GM21619 (cell line): ENCODE measurements at regions not wholly inside any gene's neighbourhood (a gene's known extent, or its start where the extent isn't known, plus 50 kb on each side); places are given as distances from the start of the nearest gene placed in this dataset.
A peak's percentile ranks its signal among the peaks of the same experiment; 100 is the strongest.
"Not testable (repeated sequence)": the region's sequence is repeated elsewhere in the genome, so short reads cannot be mapped to it uniquely, and the experiment has no call there.

Experiments
- ATAC-seq: cut with Tn5 transposase; IDR thresholded peaks from one replicate; pipeline ENCODE4 v1.9.1; 2021; ENCODE audit not compliant: unreplicated experiment

GRCh38 chr20:19110285-19110684 is 102.2 kb upstream of the SLC24A3 start:
- ATAC-seq = no peak

- ATAC-seq = no peak
Observed at GRCh38 chr20:19110881-19111460, 101.5 kb upstream of the SLC24A3 start.

- ATAC-seq = no peak
Observed at GRCh38 chr20:19112828-19113227, 99.6 kb upstream of the SLC24A3 start.

GRCh38 chr20:19113343-19113930 is 99.0 kb upstream of the SLC24A3 start:
- no peak for ATAC-seq

- peak; percentile 70 for ATAC-seq
Observed at GRCh38 chr20:19114410-19114809, 98.0 kb upstream of the SLC24A3 start.

- ATAC-seq = no peak
Observed at GRCh38 chr20:19115581-19115980, 96.9 kb upstream of the SLC24A3 start.

- ATAC-seq = no peak
Observed at GRCh38 chr20:19120011-19120410, 92.4 kb upstream of the SLC24A3 start.

- ATAC-seq = no peak
Observed at GRCh38 chr20:19120569-19120968, 91.9 kb upstream of the SLC24A3 start.

GRCh38 chr20:19121463-19121862 is 91.0 kb upstream of the SLC24A3 start:
- no peak for ATAC-seq

- ATAC-seq = no peak
Observed at GRCh38 chr20:19121916-19122315, 90.5 kb upstream of the SLC24A3 start.

- ATAC-seq = no peak
Observed at GRCh38 chr20:19122395-19122794, 90.0 kb upstream of the SLC24A3 start.

GRCh38 chr20:19125508-19125907 is 86.9 kb upstream of the SLC24A3 start:
- no peak for ATAC-seq

GRCh38 chr20:19129306-19129705 is 83.1 kb upstream of the SLC24A3 start:
- no peak for ATAC-seq

- no peak for ATAC-seq
Observed at GRCh38 chr20:19129976-19130612, 82.3 kb upstream of the SLC24A3 start.

GRCh38 chr20:19130613-19130984 is 81.8 kb upstream of the SLC24A3 start:
- ATAC-seq = no peak

- no peak for ATAC-seq
Observed at GRCh38 chr20:19137641-19138040, 74.8 kb upstream of the SLC24A3 start.

GRCh38 chr20:19138758-19139157 is 73.7 kb upstream of the SLC24A3 start:
- ATAC-seq = no peak

- ATAC-seq = not testable (repeated sequence)
Observed at GRCh38 chr20:19139584-19139983, 72.9 kb upstream of the SLC24A3 start.

GRCh38 chr20:19141998-19142397 is 70.4 kb upstream of the SLC24A3 start:
- ATAC-seq = no peak

- no peak for ATAC-seq
Observed at GRCh38 chr20:19143890-19144289, 68.6 kb upstream of the SLC24A3 start.

GRCh38 chr20:19161336-19161735 is 51.1 kb upstream of the SLC24A3 start:
- ATAC-seq = no peak
